GM18909 (cell line): ENCODE measurements at regions not wholly inside any gene's neighbourhood (a gene's known extent, or its start where the extent isn't known, plus 50 kb on each side); places are given as distances from the start of the nearest gene placed in this dataset.
"Not testable (repeated sequence)": the region's sequence is repeated elsewhere in the genome, so short reads cannot be mapped to it uniquely, and the experiment has no call there.

ENCODE experiments used
- ATAC-seq: cut with Tn5 transposase; IDR thresholded peaks from one replicate; pipeline ENCODE4 v1.9.1; 2021; ENCODE audit warnings: mild to moderate bottlenecking; ENCODE audit not compliant: unreplicated experiment, poor library complexity

- no peak for ATAC-seq
These were observed 269.0 kb downstream of the GOLGA6L6 start for GRCh38 chr15:20272422-20273184.

GRCh38 chr15:20271647-20272046, 270.0 kb downstream of the GOLGA6L6 start:
- no peak for ATAC-seq

- not testable (repeated sequence) for ATAC-seq
These were observed 271.6 kb downstream of the GOLGA6L6 start for GRCh38 chr15:20269956-20270355.

GRCh38 chr15:20267996-20268395, 273.6 kb downstream of the GOLGA6L6 start:
- not testable (repeated sequence) for ATAC-seq

- not testable (repeated sequence) for ATAC-seq
These were observed 274.4 kb downstream of the GOLGA6L6 start for GRCh38 chr15:20267051-20267730.

GRCh38 chr15:20265710-20266109, 275.9 kb downstream of the GOLGA6L6 start:
- not testable (repeated sequence) for ATAC-seq

- ATAC-seq, result not testable (repeated sequence)
These were observed 280.0 kb downstream of the GOLGA6L6 start for GRCh38 chr15:20261321-20262280.

- ATAC-seq, result not testable (repeated sequence)
These were observed 280.9 kb downstream of the GOLGA6L6 start for GRCh38 chr15:20260650-20261049.

- not testable (repeated sequence) for ATAC-seq
These were observed 281.9 kb downstream of the GOLGA6L6 start for GRCh38 chr15:20259559-20260190.

GRCh38 chr15:20256394-20256793, 285.2 kb downstream of the GOLGA6L6 start:
- not testable (repeated sequence) for ATAC-seq

GRCh38 chr15:20255641-20256040, 286.0 kb downstream of the GOLGA6L6 start:
- not testable (repeated sequence) for ATAC-seq

GRCh38 chr15:20253047-20253615, 288.5 kb downstream of the GOLGA6L6 start:
- ATAC-seq, result not testable (repeated sequence)

- ATAC-seq, result not testable (repeated sequence)
These were observed 289.6 kb downstream of the GOLGA6L6 start for GRCh38 chr15:20252040-20252439.

- not testable (repeated sequence) for ATAC-seq
These were observed 290.2 kb downstream of the GOLGA6L6 start for GRCh38 chr15:20251214-20252005.

- not testable (repeated sequence) for ATAC-seq
These were observed 291.4 kb downstream of the GOLGA6L6 start for GRCh38 chr15:20250206-20250605.

- not testable (repeated sequence) for ATAC-seq
These were observed 292.0 kb downstream of the GOLGA6L6 start for GRCh38 chr15:20249677-20249970.

GRCh38 chr15:20248434-20248833, 293.2 kb downstream of the GOLGA6L6 start:
- not testable (repeated sequence) for ATAC-seq

- ATAC-seq, result not testable (repeated sequence)
These were observed 294.5 kb downstream of the GOLGA6L6 start for GRCh38 chr15:20247137-20247536.

- ATAC-seq, result not testable (repeated sequence)
These were observed 295.0 kb downstream of the GOLGA6L6 start for GRCh38 chr15:20246624-20247023.
